Activated CD8-positive, alpha-beta T cell treated with anti-CD3 and anti-CD28 coated beads for 36 hours (primary cell): ENCODE measurements at regions not wholly inside any gene's neighbourhood (a gene's known extent, or its start where the extent isn't known, plus 50 kb on each side); places are given as distances from the start of the nearest gene placed in this dataset.
"Not testable (repeated sequence)": the region's sequence is repeated elsewhere in the genome, so short reads cannot be mapped to it uniquely, and the experiment has no call there.

Experiments used
- ATAC-seq: fragments of 200-7000 bp; cut with Tn5 transposase; one replicate; pipeline ENCODE4 v1.10.0; 2021; ENCODE audit warnings: mild to moderate bottlenecking, moderate library complexity
- CTCF ChIA-PET: fragments of 350-600 bp; sonication (Branson Sonifier 250); formaldehyde crosslinking; loops from one replicate; lab custom pipeline; 2021; ENCODE audit warnings: antibody characterized with exemption; lab: Charles Lee
- POLR2A ChIA-PET: fragments of 350-600 bp; sonication (Branson Sonifier 250); formaldehyde crosslinking; loops from one replicate; lab custom pipeline; 2021; ENCODE audit warnings: antibody characterized with exemption; lab: Charles Lee
- DNase-seq: peaks from one replicate; pipeline ENCODE4 v3.0.0-alpha.2; 2020
- H3K27ac Mint-ChIP-seq: one replicate; pipeline ENCODE4 v1.8.0; 2021; ENCODE audit warnings: mild to moderate bottlenecking, mixed read lengths
- H3K27me3 Mint-ChIP-seq: one replicate; pipeline ENCODE4 v1.8.0; 2021; ENCODE audit warnings: mixed read lengths
- H3K36me3 Mint-ChIP-seq: one replicate; pipeline ENCODE4 v1.8.0; 2021; ENCODE audit warnings: low read depth, mixed read lengths
- H3K4me1 Mint-ChIP-seq: one replicate; pipeline ENCODE4 v1.8.0; 2021; ENCODE audit warnings: low read depth, mixed read lengths
- H3K4me3 Mint-ChIP-seq: one replicate; pipeline ENCODE4 v1.8.0; 2021; ENCODE audit warnings: mild to moderate bottlenecking, moderate library complexity, mixed read lengths
- H3K9me3 Mint-ChIP-seq: one replicate; pipeline ENCODE4 v1.8.0; 2021; ENCODE audit warnings: mixed read lengths
- intact Hi-C: fragments of 100-400 bp; cut with micrococcal nuclease; formaldehyde crosslinking; loops from one replicate; pipeline ENCODE4 v1.10.0; 2022
- TF ChIP-seq, protein P1 (sequence below): fragments of 200-600 bp; IDR thresholded peaks from one replicate; pipeline ENCODE4 v1.8.0; 2022; ENCODE audit warnings: antibody characterized with exemption, mild to moderate bottlenecking

DNA sequence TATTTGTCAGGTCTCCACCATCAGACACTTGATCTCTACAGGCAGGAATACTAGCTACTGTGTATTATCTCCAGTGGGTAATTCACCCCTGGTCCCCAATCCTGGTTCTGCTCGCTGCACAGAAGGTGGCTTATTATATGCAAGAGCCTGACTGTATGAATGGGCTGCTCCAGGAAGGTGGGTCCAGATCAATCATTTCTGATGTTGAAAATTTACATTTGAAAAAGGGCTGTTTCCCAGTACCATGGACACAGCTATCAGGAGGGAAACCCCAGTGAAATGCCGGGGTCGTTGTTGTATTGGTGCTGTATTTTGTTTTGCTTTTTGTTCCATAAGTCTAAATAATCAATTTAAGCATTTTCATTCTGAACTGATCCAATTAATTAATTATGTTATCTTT lies 367.6 kb downstream of the RND3 start:
- no peak for ATAC-seq

DNA sequence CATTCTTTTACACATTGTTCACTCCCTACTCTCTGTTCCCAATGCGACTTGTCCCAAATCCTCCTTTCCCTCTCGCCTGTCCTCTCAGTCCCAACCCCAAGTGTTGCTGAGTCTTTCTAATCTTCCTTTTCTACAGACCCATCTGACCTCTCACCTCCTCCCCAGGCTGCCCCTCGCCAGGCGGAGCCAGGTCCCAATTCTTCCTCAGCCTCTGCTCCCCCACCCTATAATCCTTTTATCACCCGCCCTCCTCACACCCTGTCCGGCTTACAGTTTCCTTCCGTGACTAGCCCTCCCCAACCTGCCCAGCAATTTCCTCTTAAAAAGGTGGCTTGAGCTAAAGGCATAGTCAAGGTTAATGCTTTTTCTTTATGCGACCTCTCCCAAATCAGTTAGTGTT lies 373.4 kb downstream of the RND3 start:
- DNase-seq, H3K36me3 Mint-ChIP-seq, POLR2A ChIA-PET, H3K4me3 Mint-ChIP-seq, ATAC-seq, H3K27me3 Mint-ChIP-seq, H3K4me1 Mint-ChIP-seq, CTCF ChIA-PET, H3K27ac Mint-ChIP-seq, H3K9me3 Mint-ChIP-seq, intact Hi-C loops: not testable (repeated sequence)

More for the DNA sequence above, 367.6 kb downstream of the RND3 start:
- Mint-ChIP-seq H3K9me3 (no peaks in the 10 kb centered on the region), H3K27me3 (no peaks in the 10 kb centered on the region), H3K4me3 (no peak overlapping the region), H3K36me3 (no peaks in the 10 kb centered on the region), H3K4me1 (no peaks in the 10 kb centered on the region), H3K27ac (no peak overlapping the region)
- POLR2A ChIA-PET: no interaction called here
- CTCF ChIA-PET: no interaction called here
- intact Hi-C loops: no loop called here
- no peak for DNase-seq
- TF ChIP-seq, protein P1, sequence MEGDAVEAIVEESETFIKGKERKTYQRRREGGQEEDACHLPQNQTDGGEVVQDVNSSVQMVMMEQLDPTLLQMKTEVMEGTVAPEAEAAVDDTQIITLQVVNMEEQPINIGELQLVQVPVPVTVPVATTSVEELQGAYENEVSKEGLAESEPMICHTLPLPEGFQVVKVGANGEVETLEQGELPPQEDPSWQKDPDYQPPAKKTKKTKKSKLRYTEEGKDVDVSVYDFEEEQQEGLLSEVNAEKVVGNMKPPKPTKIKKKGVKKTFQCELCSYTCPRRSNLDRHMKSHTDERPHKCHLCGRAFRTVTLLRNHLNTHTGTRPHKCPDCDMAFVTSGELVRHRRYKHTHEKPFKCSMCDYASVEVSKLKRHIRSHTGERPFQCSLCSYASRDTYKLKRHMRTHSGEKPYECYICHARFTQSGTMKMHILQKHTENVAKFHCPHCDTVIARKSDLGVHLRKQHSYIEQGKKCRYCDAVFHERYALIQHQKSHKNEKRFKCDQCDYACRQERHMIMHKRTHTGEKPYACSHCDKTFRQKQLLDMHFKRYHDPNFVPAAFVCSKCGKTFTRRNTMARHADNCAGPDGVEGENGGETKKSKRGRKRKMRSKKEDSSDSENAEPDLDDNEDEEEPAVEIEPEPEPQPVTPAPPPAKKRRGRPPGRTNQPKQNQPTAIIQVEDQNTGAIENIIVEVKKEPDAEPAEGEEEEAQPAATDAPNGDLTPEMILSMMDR: no peak

DNA sequence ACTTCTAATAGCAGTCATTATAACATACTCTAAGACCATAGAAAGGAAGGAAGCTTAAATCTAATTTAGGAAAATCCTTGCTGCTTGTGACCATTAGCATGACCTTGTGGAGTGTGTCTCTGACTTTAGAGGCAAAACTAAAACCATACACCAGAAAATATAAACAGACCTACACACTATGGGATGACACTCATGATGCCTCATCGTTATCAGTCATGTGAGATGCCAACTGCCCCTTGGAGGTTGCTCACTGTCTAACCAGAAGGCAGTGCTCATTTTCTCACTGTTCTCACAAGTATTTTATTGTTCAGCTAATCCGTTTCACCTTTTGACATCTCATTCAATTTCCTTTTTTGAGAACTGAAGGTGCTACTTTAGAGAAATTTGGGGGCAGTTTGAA lies 376.9 kb downstream of the RND3 start:
- CTCF ChIA-PET: no interaction called here
- H3K9me3 Mint-ChIP-seq: no peaks in the 10 kb centered on the region
- H3K36me3 Mint-ChIP-seq: no peaks in the 10 kb centered on the region
- no peaks in the 10 kb centered on the region for H3K27me3 Mint-ChIP-seq
- ATAC-seq (no peak), DNase-seq (no peak)
- intact Hi-C loops: no loop called here
- POLR2A ChIA-PET: no interaction called here
- no peak overlapping the region for H3K4me3 Mint-ChIP-seq
- no peaks in the 10 kb centered on the region for H3K4me1 Mint-ChIP-seq
- H3K27ac Mint-ChIP-seq: no peak overlapping the region
- TF ChIP-seq, protein P1: no peak

DNA sequence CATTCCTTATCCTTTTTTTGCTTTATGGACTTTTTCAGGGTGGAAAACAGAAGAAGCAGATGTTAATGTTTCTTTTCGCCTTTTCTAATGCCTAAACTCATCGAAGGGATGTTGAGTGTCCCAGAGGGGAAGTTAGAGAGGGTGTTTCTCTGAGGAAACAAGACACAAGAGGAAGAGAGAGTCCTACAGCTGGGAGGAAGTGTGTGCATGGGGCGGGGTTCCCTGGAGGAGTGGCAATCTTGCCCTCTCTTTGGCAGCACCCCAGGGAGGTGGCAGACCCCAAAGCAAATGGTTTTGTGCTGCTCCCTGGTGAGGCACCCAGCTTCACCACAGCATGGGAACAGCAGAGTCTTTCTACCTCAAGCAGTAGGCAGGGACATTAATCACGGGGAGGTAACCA lies 377.6 kb downstream of the RND3 start:
- Mint-ChIP-seq H3K27me3 (no peaks in the 10 kb centered on the region), H3K9me3 (no peaks in the 10 kb centered on the region), H3K36me3 (no peaks in the 10 kb centered on the region), H3K4me1 (no peaks in the 10 kb centered on the region), H3K27ac (no peak overlapping the region), H3K4me3 (no peak overlapping the region)
- intact Hi-C loops: no loop called here
- no peak for DNase-seq
- ChIA-PET CTCF (no interaction called here), POLR2A (no interaction called here)
- ATAC-seq: no peak
- TF ChIP-seq, protein P1: no peak

DNA sequence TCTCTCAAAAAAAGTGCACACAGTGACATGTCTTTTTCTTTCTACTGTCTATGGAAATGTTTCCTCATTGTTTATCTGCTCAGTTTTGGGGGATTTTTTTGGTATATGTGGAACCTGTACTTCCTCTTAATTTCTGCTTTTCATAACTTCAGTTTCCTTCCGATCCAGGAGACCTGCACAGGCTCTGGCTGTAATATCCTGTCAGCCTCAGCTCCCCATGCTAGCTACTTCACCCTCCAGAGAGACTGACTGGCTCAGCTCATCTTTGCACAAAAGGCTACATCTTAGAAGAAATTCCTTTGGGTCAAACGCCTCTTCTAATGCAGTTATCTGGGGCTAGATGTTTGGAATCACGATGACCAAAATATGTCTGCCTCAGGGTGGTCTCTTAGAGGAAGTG lies 378.4 kb downstream of the RND3 start:
- no peak overlapping the region for H3K4me3 Mint-ChIP-seq
- H3K36me3 Mint-ChIP-seq: no peaks in the 10 kb centered on the region
- TF ChIP-seq, protein P1: no peak
- ChIA-PET CTCF (no interaction called here), POLR2A (no interaction called here)
- no peaks in the 10 kb centered on the region for H3K9me3 Mint-ChIP-seq
- no peak overlapping the region for H3K27ac Mint-ChIP-seq
- DNase-seq (no peak), ATAC-seq (no peak)
- no peaks in the 10 kb centered on the region for H3K4me1 Mint-ChIP-seq
- intact Hi-C loops: no loop called here
- H3K27me3 Mint-ChIP-seq: no peaks in the 10 kb centered on the region

DNA sequence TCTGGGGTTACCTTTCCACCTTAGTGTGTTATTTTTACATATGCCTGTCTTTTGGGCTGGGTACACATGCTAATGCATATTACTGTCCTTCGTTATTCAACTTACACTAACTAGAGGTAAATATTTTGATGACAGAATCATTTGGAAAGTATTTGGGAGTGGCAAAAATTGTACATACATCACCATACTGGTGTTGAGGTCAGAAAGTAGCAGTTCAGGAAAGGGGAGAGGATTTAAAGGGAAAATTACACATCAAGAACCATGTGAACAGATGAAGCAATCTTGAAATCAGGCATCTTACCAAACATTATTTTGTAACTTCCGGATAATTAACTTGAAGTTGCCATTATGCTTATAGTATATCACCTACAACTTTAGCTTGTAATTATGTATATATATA lies 379.7 kb downstream of the RND3 start:
- H3K36me3 Mint-ChIP-seq: no peaks in the 10 kb centered on the region

More for the DNA sequence above, 379.7 kb downstream of the RND3 start:
- no peak overlapping the region for H3K4me3 Mint-ChIP-seq
- H3K27ac Mint-ChIP-seq: no peak overlapping the region
- CTCF ChIA-PET: no interaction called here
- POLR2A ChIA-PET: no interaction called here
- DNase-seq: no peak
- intact Hi-C loops: no loop called here
- TF ChIP-seq, protein P1: no peak
- no peaks in the 10 kb centered on the region for H3K27me3 Mint-ChIP-seq
- H3K4me1 Mint-ChIP-seq: no peaks in the 10 kb centered on the region
- H3K9me3 Mint-ChIP-seq: no peaks in the 10 kb centered on the region
- no peak for ATAC-seq
